Upper lobe of left lung (tissue), 6 donors: ENCODE measurements at regions not wholly inside any gene's neighbourhood (a gene's known extent, or its start where the extent isn't known, plus 50 kb on each side); places are given as distances from the start of the nearest gene placed in this dataset.

Experiments
- ATAC-seq, 2 donors: fragments of 200-7000 bp; cut with Tn5 transposase; one replicate each; pipeline ENCODE4 v1.9.1; 2022; ENCODE audit warnings: mild to moderate bottlenecking in 2 of 2, moderate library complexity in 2 of 2; ENCODE audit not compliant: low FRiP score in 2 of 2
- DNase-seq, 2 donors: peaks; one replicate each; pipeline ENCODE4 v3.0.0-alpha.2; 2019 to 2020
- H3K27ac ChIP-seq, 4 donors: fragments of 200-600 bp; sonication (generic); one replicate each; pipeline ENCODE4 v1.5.1; 2016 to 2019
- H3K27me3 ChIP-seq, 4 donors: fragments of 200-600 bp; sonication (generic); one replicate each; pipeline ENCODE4 v1.5.1; 2017 to 2019
- H3K36me3 ChIP-seq, 4 donors: fragments of 200-600 bp; sonication (generic); one replicate each; pipeline ENCODE4 v1.5.1; 2016 to 2019
- H3K4me1 ChIP-seq, 4 donors: fragments of 200-600 bp; sonication (generic); one replicate each; pipeline ENCODE4 v1.5.1; 2018 to 2019
- H3K4me3 ChIP-seq, 4 donors: fragments of 200-600 bp; sonication (generic); one replicate each; pipeline ENCODE4 v1.5.1; 2017 to 2019; ENCODE audit warnings: mild to moderate bottlenecking in 2 of 4, moderate library complexity in 1 of 4
- H3K9me3 ChIP-seq, 4 donors: fragments of 200-600 bp; sonication (generic); one replicate each; pipeline ENCODE4 v1.5.1; 2018 to 2019
- CTCF ChIP-seq, 6 experiments: fragments of 450-650 bp in 4 of 6; fragments of 200-600 bp in 2 of 6; sonication (generic) in 2 of 6; IDR thresholded peaks; one replicate each; pipeline ENCODE4 v1.5.1; 2016 to 2019; ENCODE audit warnings: antibody characterized with exemption in 6 of 6
- EP300 ChIP-seq, 4 donors: sonication (generic); formaldehyde crosslinking; IDR thresholded peaks; one replicate each; pipeline ENCODE4 v1.5.1; 2017; ENCODE audit warnings: antibody characterized with exemption in 4 of 4, control low read depth in 2 of 4
- POLR2A ChIP-seq, 4 donors: fragments of 450-650 bp; IDR thresholded peaks; one replicate each; pipeline ENCODE4 v1.5.1; 2016 to 2017; ENCODE audit warnings: antibody characterized with exemption in 4 of 4, mild to moderate bottlenecking in 2 of 4
- POLR2AphosphoS5 ChIP-seq, 2 donors: sonication (generic); formaldehyde crosslinking; IDR thresholded peaks; one replicate each; pipeline ENCODE4 v1.5.1; 2017; ENCODE audit warnings: antibody characterized with exemption in 2 of 2
- WGBS, 2 donors: methylation state at CpG; one replicate each; pipeline ENCODE4 v1.1.5; 2017 to 2018; 5-methylcytosine and 5-hydroxymethylcytosine counted together
- small RNA-seq, 4 donors: library from RNA; depleted of rRNA; stranded (forward); fragments of <200 nt; gene quantifications; one replicate each; pipeline ENCODE3, GENCODE V24; 2016
- donor health status: DM: no; HTN: no; CAD: no; lungs with moderate emphysema.
- donor health status: DM: no; HTN: yes; CAD: no; lungs with severe emphysema.

DNA sequence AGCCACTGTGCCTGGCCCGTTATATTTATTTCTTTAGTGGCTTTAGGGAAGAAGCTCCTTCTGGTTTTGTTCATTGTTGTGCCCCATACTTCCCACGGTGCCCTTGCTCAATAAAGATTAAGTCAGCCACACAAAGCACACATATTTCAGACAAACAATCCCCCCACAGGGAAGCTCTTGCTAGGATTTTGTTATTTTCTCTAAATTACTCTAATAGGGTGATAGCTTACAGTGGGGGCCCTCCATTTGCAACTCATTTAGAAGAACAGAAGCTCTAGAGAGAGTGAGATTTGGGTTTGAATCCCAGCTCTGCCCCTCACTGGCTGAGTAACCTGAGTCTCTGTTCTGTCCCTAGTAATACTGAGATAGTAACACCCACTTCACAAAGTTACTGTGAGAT lies 499.9 kb downstream of the GRIN2A start:
- no peak for ATAC-seq
- no peaks in the 10 kb centered on the region for H3K27me3 ChIP-seq

DNA sequence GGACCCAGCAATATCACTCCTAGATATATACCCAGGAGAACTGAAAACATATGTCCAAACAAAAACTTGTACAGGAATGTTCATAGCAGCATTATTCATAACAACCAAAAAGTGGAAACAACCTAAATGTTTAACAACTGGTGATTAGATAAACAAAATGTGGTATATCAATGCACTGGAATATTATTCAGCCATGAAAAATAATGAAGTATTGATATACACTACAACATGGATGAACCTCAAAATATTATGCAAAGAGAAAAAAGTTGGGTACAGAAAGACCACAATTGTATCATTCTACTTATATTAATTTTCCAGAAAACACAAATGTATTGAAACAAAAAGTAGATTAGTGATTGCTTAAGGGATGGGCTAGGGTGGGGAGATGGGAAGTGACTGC lies 498.6 kb downstream of the GRIN2A start:
- Histone ChIP-seq H3K4me3 (no peak overlapping the region), H3K4me1 (no peaks in the 10 kb centered on the region), H3K36me3 (no peaks in the 10 kb centered on the region), H3K27me3 (no peaks in the 10 kb centered on the region), H3K27ac (no peak overlapping the region), H3K9me3 (peaks cover 4 to 7% (median 5%) of the 10 kb centered on the region in 4 donors)
- ATAC-seq: no peak
- TF ChIP-seq CTCF (IDR thresholded peaks at IDR 0.05): no peak
- no peak for TF ChIP-seq EP300 (IDR thresholded peaks at IDR 0.05)
- TF ChIP-seq POLR2A (IDR thresholded peaks at IDR 0.05): no peak
- no peak for TF ChIP-seq POLR2AphosphoS5 (IDR thresholded peaks at IDR 0.05)
- no peak for DNase-seq

More for the DNA sequence above, 499.9 kb downstream of the GRIN2A start:
- Histone ChIP-seq H3K36me3 (no peaks in the 10 kb centered on the region), H3K4me3 (no peak overlapping the region), H3K9me3 (peaks cover 4 to 7% (median 5%) of the 10 kb centered on the region in 4 donors), H3K4me1 (no peaks in the 10 kb centered on the region), H3K27ac (no peak overlapping the region)
- TF ChIP-seq POLR2A (IDR thresholded peaks at IDR 0.05): no peak
- no peak for DNase-seq
- 61 to 74% methylated on average over 2 of the region's 2 CpGs for WGBS, 2 donors

GRCh38 chr16:9687737-9688319 lies 494.4 kb downstream of the GRIN2A start:
- no peak for TF ChIP-seq EP300 (IDR thresholded peaks at IDR 0.05)
- no peaks in the 10 kb centered on the region for H3K27me3 ChIP-seq
- no peaks in the 10 kb centered on the region for H3K36me3 ChIP-seq
- H3K27ac ChIP-seq: no peak overlapping the region
- no peak for ATAC-seq
- WGBS, 2 donors: 74 to 82% methylated on average over 4 of the region's 4 CpGs
- H3K4me3 ChIP-seq: no peak overlapping the region
- H3K9me3 ChIP-seq: peaks cover 4 to 7% (median 5%) of the 10 kb centered on the region in 4 donors
- no peaks in the 10 kb centered on the region for H3K4me1 ChIP-seq
- DNase-seq: no peak

GRCh38 chr16:9689597-9689996 lies 492.6 kb downstream of the GRIN2A start:
- H3K9me3 ChIP-seq: no peaks in the 10 kb centered on the region
- H3K36me3 ChIP-seq: no peaks in the 10 kb centered on the region
- H3K27me3 ChIP-seq: no peaks in the 10 kb centered on the region
- H3K27ac ChIP-seq: no peak overlapping the region
- TF ChIP-seq CTCF (IDR thresholded peaks at IDR 0.05) (no peak), POLR2AphosphoS5 (IDR thresholded peaks at IDR 0.05) (no peak), POLR2A (IDR thresholded peaks at IDR 0.05) (no peak), EP300 (IDR thresholded peaks at IDR 0.05) (no peak)
- DNase-seq: no peak
- H3K4me3 ChIP-seq: no peak overlapping the region
- H3K4me1 ChIP-seq: no peaks in the 10 kb centered on the region
- no peak for ATAC-seq

GRCh38 chr16:9695152-9695551 lies 487.1 kb downstream of the GRIN2A start:
- DNase-seq (no peak), ATAC-seq (no peak)
- 80 to 89% methylated on average over 3 of the region's 3 CpGs for WGBS, 2 donors
- H3K4me1 ChIP-seq: no peaks in the 10 kb centered on the region
- no peaks in the 10 kb centered on the region for H3K27me3 ChIP-seq
- no peaks in the 10 kb centered on the region for H3K36me3 ChIP-seq
- no peaks in the 10 kb centered on the region for H3K9me3 ChIP-seq
- no peak overlapping the region for H3K27ac ChIP-seq
- H3K4me3 ChIP-seq: no peak overlapping the region
- TF ChIP-seq POLR2AphosphoS5 (IDR thresholded peaks at IDR 0.05) (no peak), POLR2A (IDR thresholded peaks at IDR 0.05) (no peak), CTCF (IDR thresholded peaks at IDR 0.05) (no peak), EP300 (IDR thresholded peaks at IDR 0.05) (no peak)

Small RNA genes lying in the stretch of these regions (small RNA-seq; reads per million reads assigned to genes)
- gene RNA5SP403 (0 reads per million in 4 donors), gene RNA5SP404 (0 reads per million in 4 donors)
